ENCODE measurements at regions not wholly inside any gene's neighbourhood (a gene's known extent, or its start where the extent isn't known, plus 50 kb on each side); places are given as distances from the start of the nearest gene placed in this dataset.
"Not testable (repeated sequence)": the region's sequence is repeated elsewhere in the genome, so short reads cannot be mapped to it uniquely, and the experiment has no call there.

DNA sequence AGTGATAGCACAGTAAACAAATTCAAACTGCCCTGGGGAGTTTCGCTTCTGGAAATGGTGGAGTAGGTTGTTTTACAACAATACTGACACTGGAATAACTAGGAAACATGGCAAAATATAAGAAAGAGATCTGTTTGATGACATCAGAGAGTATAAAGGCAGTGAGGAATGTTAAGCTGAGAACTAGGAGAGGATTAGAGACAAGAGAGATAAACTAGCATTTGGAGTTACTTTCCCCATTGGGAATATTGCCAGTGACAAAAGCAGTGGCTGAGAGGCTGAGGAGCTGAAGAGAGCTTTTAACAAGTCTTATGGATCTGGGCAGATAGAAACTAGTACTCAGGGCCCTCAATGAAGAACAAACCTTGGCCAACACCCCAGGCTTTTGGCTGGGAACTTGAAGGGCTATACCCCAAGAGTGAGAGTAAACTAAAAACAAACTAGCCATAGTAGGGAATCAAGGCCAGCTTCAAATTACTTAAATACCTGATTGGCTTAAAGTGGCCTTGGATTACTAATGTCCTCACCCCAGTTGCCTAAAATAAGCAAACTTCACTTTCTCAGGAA lies 280.4 kb downstream of the KLF13 start:
- DNase-seq, result no peak

DNA sequence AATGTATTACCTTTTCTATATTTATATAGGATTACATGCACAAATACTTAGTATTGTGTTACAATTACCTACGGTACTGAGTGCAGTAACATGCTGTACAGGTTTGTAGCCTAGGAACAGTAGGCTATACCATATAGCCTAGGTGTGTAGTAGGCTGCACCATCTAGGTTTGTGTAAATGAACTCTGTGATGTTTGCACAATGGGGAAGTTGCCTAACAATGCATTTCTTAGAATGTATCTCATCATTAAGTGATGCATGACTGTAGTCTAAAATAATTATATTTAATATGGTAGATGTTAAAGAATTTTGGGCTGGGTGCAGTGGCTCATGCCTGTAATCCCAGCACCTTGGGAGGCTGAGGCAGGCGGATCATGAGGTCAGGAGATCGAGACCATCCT lies 281.0 kb downstream of the KLF13 start:
- DNase-seq, result no peak

DNA sequence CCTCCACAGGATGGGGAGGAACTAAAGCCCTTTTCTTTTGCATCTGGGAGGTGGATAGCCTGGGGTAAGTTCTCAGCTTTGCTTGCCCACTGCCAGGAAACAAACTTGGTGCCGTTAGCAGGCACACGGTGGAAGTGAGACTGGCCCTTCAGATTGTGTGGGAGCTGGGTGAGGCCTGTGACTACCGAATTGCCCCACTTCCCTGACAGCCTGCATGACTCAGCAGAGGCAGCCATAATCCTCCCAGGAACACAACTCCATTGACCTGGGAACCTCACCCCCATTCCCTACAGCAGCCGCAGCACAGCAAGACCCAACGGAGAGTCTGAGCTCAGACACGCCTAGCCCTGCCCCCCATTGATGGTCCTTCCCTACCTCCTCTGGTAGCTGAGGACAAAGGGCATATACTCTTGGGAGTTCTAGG lies 282.6 kb downstream of the KLF13 start:
- DNase-seq, result no peak

DNA sequence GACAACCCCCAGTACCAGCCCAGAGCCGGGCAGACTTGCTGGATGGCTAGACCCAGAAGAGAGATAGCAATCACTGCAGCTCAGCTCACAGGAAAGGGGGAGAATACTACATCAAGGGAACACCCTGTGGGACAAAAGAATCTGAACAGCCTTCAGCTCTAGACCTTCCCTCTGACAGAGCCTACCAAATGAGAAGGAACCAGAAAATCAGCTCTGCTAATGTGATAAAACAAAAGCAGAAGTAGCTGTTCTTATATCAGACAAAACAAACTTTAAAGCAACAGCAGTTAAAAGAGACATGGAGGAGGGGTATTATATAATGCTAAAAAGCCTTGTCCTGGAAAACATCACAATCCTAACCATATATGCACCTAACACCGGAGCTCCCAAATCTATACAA lies 283.3 kb downstream of the KLF13 start:
- DNase-seq, result no peak

DNA sequence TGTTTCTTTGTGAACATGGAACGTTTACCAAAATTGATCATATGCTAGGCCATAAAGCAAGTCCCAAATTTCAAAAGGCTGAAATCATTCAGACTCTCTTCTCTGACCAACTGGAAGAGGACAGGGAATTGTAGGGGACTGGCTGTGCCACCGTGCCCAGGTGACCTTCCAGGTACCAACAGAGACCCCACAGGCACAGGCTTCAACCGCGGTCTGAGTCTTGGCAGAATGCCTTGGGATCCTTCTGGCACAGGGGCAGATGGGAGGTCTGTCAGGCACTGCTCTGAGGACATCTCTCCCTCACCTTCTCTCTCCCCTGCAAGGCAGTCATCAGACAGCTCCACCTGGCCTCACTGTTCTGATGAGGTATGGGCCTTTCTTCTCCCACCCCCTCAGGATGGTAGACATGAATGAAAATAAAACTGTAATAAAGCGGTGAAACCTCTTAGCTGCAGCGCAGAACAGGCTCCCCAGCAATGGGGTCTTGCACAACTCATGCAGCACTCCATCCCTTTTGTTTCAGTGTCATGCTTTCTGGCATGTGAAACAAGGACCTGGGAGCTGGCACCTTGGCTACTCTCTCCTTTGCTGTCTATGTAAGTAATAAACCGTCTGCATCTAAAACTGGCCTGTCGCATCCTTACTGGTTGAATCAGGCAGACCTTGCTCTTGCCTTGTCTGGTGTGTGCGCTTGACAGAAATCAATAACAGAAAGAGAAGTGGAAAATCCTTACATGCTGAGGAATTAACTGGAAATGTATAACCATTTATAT lies 289.2 kb downstream of the KLF13 start:
- no peak for DNase-seq

DNA sequence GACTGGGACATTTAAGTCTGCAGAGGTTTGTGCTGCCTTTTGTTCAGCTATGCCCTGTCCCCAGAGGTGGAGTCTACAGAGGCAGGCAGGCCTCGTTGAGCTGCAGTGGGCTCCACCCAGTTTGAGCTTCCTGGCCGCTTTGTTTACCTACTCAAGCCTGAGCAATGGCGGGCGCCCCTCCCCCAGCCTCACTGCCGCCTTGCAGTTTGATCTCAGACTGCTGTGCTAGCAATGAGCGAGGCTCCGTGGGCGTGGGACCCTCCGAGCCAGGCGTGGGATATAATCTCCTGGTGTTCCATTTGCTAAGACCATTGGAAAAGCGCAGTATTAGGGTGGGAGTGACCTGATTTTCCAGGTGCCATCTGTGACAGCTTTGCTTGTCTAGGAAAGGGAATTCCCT lies 296.7 kb downstream of the KLF13 start:
- DNase-seq, result not testable (repeated sequence)

DNA sequence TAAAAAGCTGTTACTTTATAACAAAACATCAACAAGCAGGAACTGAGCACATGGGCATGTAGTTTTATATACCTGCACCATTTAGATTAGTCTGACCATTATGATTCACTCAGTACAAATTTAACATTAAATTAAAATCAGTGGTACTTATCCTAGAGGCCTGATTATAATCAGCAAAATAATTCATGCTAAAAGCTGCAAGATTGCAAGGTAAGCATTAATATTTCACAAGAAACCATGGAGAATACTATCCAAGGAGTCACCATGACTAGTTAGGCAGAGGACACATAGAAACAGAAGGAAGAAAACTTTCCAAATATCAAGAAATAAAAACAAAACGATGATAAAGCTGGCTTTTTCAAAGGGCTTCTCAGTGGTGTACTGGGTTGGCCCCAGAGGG lies 297.5 kb downstream of the KLF13 start:
- DNase-seq, result not testable (repeated sequence)

DNA sequence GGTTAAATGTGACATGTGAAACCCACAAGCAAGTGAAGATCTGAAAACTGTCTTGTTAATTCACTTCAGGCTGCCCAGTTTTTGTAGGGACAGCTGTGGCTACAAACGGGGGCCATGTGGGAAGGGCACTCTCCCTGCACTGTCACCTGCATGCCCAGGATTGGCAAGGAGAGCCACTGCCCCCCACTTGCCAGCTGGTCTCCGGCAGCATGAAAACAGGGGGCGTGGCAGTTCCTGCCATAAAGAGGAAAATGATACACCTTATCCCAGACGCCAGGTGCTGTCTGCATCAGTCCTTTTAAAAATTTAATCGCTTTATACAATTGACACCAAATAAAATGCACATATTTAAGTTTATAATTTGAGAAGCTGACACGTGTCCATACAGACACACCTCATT lies 309.1 kb downstream of the KLF13 start:
- DNase-seq, result not testable (repeated sequence)

DNA sequence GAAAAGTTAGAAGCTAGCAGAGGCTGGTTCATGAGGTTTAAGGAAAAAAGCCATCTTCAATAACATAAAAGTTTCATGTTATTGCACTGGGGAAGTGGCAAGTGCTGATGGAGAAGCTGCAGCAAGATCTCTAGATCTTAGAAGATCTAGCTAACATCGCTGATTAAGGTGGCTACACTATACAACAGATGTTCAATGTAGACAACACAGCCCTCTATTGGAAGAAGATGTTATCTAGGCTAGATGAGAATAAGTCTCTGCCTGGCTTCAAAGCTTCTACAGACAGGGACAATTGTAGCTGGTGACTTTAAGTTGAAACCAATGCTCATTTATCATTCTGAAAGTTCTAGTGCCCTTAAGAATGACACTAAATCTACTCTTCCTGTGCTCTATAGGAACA lies 310.3 kb downstream of the KLF13 start:
- not testable (repeated sequence) for DNase-seq

DNA sequence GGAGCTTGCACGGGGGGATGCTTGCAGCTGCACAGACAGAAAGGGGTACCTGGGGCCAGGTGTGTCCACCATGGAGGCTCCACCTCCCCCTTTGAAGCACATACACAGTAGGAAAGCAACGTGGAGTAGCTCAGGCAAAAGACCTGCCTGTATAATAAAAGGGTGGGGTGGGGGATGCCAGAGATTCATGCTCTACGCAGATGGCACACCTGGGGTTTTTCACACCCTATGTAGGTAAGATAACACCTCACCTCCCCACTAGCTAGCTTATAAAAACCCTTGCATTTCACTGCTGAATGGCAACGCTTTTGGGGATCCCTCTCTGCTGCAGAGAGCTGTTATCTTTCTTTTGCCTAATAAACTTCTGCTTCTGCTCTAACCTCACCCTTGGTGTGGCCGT lies 317.3 kb downstream of the KLF13 start:
- DNase-seq, result not testable (repeated sequence)

DNA sequence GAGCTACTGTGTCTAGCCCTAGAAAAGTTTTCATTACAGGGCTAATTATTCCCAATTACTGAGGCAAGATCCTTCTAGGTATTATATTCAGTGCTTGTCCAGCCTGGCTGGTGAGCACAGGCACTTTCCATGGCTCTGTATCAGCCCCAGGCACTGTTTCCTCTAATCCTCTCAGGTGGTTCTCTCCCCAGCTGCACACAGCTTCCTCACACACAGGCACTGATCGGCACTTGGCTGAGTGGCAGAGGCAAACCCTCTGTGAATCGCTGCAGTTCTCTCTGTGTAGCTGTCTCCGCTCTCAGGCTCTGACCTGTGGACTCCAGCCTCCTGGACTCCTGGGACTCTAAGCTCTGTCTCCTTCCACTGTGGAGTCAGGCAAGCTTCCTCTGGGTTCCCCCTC lies 318.1 kb downstream of the KLF13 start:
- DNase-seq, result not testable (repeated sequence)

DNA sequence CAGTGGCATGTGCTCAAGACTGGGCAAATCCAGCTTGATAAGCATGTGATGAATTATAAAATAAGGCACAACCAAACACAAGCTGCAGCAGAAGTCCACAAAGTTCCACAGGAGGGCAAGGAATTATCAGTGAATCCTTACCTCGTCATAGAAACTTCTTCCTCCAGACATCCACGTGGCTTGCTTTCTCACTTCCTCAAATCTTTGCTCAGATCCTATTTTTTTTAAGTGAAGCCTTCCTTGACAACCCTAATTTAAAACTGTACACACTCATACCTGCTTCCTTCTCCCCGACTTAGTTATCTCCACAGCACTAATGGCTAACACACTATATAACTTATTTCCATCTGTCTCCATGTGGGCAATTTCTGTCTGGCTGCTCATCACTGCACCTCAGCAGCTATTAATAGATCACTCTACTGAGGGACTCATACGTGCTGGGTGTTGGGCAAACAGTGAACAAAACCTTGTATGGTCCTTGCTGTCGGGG lies 320.7 kb downstream of the KLF13 start:
- not testable (repeated sequence) for DNase-seq

DNA sequence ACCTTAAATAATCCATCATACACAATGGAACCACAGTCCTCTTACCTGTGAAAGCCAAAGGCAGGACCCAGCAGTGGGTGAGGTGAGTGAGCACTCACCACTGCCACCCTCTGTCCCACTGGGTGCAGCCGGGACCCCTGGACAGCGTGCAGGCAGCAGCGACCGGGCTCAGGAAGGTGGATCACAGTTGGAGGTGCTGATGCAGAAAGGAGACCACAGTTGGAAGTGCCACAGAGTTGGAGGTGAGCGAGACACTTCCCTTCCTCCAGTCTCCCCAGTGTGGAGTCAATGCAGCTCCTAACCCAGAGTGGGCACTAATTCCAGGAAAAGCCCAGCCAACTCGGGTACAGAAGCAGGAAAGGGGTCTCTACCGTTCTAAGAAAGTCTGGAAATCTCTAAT lies 323.0 kb downstream of the KLF13 start:
- DNase-seq, result not testable (repeated sequence)

DNA sequence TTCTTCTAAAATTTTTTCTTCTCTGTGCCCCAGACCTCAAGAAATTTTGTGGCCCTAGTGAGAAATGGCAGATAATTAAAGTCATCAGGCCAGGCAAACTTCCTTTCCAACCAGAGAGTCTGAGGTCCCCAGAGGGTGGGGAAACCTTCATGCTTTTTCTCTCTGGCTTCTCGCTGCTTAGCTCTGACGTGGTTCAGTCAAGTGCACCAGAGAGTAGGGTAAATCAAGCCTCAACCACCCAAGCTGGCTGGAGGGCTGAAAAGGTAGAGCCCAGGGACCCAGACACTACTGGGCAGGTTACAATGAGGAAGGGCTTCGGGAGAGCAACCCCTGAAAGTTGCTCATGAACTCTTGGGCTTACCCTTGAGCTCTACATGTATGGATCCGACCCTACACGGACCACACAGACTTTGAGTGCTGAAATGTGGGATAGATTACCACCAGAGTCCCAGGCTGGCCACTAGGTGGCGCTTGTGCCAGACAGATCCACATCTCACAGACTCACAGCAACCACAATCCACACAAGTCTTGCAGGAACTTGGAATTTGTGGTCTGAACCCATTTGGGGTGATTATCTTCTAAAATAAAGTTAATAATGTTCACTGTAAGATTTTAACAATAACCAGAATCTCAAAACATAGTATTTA lies 323.5 kb downstream of the KLF13 start:
- DNase-seq, result not testable (repeated sequence)

DNA sequence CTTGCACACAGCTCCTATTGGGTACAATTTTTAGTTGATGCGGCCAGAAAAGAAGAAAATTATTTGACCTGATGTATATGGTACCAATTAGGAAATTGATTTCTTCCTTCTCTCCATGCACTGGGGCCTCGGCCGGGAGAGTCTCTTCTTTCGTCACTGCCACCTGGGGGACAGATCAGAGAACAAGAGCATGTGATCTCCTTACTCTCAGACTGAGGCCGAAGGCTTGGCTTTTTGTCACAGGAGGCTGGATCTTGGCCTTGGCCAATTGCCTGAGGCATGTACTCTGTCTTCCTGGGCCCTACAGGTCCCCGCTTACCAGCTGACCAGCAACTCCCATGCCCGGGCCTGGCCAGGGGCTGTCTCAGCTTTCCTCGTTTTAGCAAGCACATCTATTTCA lies 330.3 kb downstream of the KLF13 start:
- not testable (repeated sequence) for DNase-seq

DNA sequence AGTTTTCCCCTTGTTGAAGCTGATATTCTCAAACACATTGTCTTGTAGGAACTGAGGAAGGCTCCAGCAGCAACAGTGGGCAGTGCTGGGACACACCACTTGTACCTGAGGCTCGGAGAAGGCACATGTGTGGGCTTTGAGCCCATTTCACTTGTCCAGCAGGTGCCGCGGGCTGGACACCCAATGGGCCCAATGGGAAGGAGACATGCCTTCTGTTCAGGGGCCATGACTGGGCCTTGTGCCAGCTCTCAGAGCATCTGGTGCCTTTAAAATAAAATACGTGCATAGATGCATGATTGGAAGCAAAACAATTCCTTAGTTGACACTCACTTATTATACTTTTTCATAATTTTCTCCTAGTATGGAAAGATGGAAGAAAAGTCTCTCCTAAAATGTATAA lies 334.2 kb downstream of the KLF13 start:
- DNase-seq, result no peak

DNA sequence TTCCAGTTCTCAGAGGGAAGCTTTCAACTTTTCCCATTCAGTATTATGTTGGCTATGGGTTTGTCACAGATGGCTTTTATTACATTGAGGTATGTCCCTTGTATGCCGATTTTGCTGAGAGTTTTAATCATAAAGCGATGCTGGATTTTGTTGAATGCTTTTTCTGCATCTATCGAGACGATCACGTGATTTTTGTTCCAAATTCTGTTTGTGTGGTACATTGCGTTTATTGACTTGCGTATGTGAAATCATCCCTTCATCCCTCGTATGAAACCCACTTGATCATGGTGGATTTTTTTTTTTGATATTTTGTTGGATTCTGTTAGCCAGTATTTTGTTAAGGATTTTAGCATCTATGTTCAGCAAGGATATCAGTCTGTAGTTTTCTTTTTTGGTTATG lies 339.1 kb downstream of the KLF13 start:
- DNase-seq, result not testable (repeated sequence)

DNA sequence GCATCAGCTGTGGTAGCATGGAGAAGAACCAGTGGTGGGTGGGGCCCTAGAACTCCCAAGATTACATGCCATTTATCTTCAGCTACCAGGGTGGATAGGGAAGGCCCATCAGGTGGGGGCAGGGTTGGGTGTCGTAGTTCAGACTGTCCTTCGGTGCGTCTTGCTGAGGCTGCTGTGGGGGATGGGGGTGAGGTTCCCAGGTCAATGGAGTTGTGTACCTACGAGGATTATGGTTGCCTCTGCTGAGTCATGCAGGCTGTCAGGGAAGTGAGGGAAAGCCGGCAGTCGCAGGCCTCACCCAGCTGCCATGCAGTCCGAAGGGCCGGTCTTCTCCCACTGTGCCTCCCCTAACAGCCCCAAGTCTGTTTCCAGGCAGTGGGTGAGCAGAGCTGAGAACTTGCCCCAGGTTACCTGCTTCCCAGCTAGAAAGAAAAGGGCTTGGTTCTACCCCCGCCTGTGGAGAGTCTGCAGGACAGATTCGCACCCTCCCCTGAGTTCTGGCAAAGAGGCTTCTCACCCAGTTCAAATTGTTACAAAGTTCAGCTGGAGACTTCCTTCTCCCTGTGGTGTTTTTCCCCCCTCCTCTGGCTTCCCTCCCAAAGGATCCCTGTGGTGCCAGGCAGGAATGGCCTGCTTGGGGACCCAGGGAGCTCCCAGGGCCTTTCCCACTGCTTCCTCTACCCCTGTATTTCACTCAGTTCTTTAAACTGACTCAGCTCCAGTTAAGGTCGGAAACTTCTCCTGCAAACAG lies 342.7 kb downstream of the KLF13 start:
- DNase-seq, result not testable (repeated sequence)

DNA sequence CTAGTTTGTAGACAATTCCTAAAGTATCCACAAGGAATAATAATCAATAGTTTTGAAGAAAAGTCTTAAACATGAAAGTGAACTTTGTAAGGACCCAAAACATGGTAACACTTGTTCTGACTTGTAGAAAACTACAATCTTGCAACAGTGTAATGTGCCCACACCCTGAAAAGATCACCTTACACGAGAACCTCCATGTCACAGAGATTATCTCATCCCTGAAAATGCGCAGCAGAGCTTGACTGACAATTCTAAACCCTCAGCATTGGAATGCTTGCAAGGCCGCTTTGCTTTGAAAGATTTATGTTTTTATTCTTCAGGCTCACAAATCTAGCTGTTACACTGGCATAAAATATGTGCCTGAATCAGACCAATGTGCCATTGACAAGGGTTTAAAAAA lies 346.6 kb downstream of the KLF13 start:
- not testable (repeated sequence) for DNase-seq

DNA sequence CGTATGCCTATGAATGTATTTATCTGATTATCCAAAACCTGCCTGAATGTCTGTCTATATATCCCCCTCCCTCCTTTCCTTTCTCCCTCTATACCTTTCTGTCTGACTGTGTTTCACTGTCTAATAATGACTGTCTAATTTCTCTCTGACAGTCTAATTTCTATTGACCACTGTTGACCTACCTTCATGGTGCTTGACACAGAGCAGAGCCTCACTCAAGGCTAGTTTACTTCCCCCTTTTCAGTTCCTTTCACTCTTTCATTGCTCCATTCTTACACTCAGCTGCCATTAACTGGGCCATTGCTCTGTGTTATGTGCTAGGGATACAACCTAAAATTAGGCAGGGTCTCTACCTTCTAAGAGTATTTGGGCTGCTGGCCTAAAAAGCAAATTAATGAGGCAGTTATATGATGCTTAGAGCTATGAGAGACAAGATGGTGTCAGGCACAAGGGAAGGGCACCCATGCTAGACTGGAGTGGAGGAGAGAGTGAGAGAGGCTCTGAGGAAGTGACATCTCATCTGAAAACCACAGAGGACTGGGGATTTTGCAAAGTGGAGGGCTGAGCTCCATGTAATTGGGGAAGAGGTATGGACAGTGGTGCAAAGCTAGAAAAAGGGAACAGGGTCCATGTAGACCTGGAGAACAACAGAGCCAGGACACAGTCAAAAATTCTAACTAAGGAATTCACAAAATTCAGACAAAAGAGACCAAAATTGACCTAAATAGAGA lies 348.6 kb upstream of the CHRNA7 start:
- not testable (repeated sequence) for DNase-seq

DNA sequence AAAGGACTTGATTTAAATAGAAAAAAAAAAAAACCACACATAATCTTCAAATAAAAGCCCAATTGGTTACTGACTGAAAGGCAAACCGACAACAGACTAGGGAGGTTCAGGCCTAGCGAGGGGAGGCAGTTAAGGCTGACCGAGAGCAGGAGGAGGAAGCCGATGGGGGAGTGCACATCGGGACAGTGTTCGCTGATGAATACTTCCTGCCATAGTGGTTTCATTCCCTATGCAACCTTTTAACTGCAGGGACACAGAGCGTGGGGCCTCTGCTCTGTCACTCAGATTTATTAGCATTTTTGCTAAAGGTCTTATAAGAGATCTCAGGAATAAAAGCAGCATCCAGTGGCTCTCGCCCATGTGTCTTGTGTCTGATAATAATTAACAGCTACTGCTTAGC lies 343.2 kb upstream of the CHRNA7 start:
- DNase-seq, result not testable (repeated sequence)

DNA sequence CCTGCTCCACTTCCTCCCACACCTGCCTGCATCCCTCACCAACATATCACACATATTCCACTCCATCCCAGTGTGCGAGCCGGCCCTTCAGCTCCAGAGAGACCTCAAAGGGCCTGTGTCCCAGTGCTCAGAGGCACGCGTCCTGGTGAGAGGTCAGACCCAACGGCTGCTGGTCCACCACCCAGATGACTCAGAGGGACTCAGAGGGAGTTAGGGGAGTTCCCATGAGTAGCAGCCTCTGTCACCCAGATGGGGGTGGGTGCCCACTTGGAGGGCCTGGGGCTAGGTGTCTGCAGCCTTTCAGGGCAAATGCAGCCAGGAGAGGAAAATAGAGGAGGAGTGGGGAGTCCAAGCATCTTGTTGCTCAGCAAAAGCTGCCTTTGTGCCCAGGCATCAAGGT lies 333.8 kb upstream of the CHRNA7 start:
- not testable (repeated sequence) for DNase-seq

Data from cerebellar nuclear complex (tissue), 1 donor.